Gastroesophageal sphincter (tissue), 3 donors: ENCODE measurements at regions not wholly inside any gene's neighbourhood (a gene's known extent, or its start where the extent isn't known, plus 50 kb on each side); places are given as distances from the start of the nearest gene placed in this dataset.

Experiments
- EP300 ChIP-seq: sonication (generic); formaldehyde crosslinking; IDR thresholded peaks from one replicate; pipeline ENCODE4 v1.6.1; 2017; ENCODE audit warnings: antibody characterized with exemption, mild to moderate bottlenecking
- POLR2A ChIP-seq, 2 donors: fragments of 450-650 bp; IDR thresholded peaks; one replicate each; pipeline ENCODE4 v1.6.1; 2017; ENCODE audit warnings: antibody characterized with exemption in 2 of 2, mild to moderate bottlenecking in 2 of 2, moderate library complexity in 1 of 2
- POLR2AphosphoS5 ChIP-seq: sonication (generic); formaldehyde crosslinking; IDR thresholded peaks from one replicate; pipeline ENCODE4 v1.6.1; 2017; ENCODE audit warnings: antibody characterized with exemption
- TF ChIP-seq, protein P1 (sequence below), 4 experiments: fragments of 200-600 bp in 2 of 4; fragments of 450-650 bp in 2 of 4; sonication (generic) in 1 of 4; IDR thresholded peaks; one replicate each; pipeline ENCODE4 v1.5.1; 2017 to 2019; ENCODE audit warnings: antibody characterized with exemption in 4 of 4, mild to moderate bottlenecking in 2 of 4, moderate library complexity in 2 of 4

DNA sequence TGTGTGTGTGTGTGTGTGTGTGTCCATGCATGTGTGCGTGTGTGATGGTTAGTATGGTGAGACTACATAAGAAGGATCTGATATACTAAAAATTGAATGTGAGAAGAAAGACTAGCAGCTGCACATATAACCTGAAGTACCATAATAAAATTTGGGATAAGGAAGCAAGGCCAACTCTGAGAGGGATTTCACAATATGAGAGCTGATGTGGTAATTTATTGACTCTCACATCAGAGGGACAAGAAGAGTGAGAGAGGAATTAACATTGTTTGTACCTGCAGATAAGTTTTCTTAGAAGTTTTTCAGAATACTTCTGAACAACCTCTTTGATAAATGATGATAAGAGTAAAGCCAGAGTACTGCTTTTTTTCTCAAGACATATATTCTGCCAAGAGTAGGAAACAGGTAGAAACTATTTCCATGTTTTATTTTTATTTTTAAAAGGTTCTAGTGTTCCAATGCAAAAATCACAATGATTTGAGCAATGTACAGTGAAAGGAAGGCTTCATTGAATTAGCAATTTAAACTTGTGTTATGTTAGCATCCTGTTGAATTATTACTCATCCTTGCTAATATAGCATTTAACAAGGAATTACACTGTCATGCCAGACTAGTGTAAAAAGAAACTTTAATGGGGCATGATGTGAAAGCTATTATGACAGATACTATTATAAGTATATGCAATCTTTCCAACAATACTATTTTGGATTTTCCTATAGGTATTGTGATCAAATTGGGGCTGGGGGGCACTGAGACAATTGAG lies 415.5 kb upstream of the ARPP21 start:
- TF ChIP-seq, protein P1, sequence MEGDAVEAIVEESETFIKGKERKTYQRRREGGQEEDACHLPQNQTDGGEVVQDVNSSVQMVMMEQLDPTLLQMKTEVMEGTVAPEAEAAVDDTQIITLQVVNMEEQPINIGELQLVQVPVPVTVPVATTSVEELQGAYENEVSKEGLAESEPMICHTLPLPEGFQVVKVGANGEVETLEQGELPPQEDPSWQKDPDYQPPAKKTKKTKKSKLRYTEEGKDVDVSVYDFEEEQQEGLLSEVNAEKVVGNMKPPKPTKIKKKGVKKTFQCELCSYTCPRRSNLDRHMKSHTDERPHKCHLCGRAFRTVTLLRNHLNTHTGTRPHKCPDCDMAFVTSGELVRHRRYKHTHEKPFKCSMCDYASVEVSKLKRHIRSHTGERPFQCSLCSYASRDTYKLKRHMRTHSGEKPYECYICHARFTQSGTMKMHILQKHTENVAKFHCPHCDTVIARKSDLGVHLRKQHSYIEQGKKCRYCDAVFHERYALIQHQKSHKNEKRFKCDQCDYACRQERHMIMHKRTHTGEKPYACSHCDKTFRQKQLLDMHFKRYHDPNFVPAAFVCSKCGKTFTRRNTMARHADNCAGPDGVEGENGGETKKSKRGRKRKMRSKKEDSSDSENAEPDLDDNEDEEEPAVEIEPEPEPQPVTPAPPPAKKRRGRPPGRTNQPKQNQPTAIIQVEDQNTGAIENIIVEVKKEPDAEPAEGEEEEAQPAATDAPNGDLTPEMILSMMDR (IDR thresholded peaks at IDR 0.05) = no peak
- TF ChIP-seq POLR2AphosphoS5 (no peak), POLR2A (IDR thresholded peaks at IDR 0.05) (no peak), EP300 (no peak)
